GM10266 (cell line): ENCODE measurements at regions not wholly inside any gene's neighbourhood (a gene's known extent, or its start where the extent isn't known, plus 50 kb on each side); places are given as distances from the start of the nearest gene placed in this dataset.

Source experiments
- DNase-seq: peaks from one replicate; pipeline ENCODE4 v3.0.0; 2012; ENCODE audit errors: extremely low spot score
- TF ChIP-seq, protein P1 (sequence below): IDR thresholded peaks from 2 replicates; pipeline ENCODE4 v1.5.1; 2012; ENCODE audit warnings: mild to moderate bottlenecking, low read depth; ENCODE audit not compliant: control insufficient read depth, insufficient read depth; ENCODE audit errors: missing control alignments

DNA sequence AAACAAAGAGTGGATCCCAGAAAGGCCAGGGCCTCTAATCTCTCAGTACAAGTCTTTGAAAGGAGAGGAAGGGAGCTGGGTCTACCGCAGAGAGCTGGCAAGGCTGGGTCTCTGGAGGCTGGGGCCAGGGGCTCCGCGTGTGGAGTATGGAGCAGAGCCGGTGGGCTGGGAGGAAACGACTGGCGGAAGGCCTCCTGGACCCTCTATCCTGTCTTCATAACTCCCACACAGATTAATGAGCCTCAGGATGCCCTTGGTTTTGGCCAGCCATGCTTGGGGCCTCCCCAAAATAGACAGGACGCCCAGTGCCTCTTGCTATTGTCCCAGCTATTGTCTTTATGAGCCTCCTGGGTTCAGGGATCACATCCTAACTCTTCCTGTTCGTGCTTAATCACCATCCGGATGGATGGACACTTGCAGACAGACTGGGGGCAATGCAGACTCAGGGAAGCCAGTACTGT, 306.4 kb downstream of the DHX35 start:
- TF ChIP-seq, protein P1, sequence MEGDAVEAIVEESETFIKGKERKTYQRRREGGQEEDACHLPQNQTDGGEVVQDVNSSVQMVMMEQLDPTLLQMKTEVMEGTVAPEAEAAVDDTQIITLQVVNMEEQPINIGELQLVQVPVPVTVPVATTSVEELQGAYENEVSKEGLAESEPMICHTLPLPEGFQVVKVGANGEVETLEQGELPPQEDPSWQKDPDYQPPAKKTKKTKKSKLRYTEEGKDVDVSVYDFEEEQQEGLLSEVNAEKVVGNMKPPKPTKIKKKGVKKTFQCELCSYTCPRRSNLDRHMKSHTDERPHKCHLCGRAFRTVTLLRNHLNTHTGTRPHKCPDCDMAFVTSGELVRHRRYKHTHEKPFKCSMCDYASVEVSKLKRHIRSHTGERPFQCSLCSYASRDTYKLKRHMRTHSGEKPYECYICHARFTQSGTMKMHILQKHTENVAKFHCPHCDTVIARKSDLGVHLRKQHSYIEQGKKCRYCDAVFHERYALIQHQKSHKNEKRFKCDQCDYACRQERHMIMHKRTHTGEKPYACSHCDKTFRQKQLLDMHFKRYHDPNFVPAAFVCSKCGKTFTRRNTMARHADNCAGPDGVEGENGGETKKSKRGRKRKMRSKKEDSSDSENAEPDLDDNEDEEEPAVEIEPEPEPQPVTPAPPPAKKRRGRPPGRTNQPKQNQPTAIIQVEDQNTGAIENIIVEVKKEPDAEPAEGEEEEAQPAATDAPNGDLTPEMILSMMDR, result no peak
- no peak for DNase-seq

DNA sequence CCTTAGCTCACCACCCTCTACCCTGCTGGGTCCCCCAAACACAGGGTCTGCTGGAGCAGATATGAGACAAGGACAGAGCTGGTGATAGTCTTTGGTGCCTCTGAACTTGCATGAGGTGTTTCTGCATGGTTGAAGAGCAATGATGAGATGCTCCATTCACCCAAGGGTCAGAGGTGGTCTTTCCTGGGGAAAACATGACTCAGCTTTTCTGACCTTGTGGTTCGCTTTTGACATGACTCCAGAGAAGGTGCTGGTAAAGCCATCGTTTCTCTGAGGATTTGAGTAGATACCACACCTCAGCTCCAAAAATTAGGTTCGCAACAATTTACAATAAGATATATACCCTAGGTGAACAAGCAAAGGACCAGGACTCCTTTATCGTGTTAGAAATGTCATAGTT, 304.8 kb downstream of the DHX35 start:
- DNase-seq, result no peak
- TF ChIP-seq, protein P1, result no peak

DNA sequence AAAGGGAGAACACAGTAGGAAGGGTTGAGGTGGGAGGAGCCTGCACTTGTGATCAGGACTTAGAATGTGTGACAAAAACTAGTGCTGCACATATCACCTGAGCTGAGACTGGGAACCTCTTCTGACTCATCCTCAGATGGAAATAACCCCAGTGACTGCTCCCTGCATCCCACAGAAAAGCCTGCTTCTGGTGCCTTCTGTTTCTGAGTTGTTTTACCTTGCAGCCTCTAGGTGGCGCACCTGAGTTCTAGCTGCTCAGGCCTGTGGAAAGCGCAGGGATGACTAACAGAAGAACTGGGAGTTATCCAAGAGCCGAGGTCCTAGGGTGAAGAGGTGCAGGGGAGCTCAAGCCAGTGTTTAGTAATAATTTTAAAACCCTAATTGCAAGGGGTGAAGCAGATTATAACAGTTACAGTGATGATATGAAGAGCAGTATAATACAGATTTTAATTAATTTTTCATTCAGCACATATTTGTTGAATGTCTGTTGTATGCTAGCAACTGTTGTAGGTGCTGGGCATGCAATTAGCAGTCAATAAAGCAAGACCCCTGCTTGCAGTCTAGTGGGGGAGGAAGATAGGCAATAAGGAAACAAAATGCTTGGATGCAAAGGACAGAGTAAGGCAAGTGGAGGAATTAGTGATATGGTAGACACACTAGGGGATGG, 302.5 kb downstream of the DHX35 start:
- DNase-seq, result peak; percentile 57
- TF ChIP-seq, protein P1, result peak; percentile 89

DNA sequence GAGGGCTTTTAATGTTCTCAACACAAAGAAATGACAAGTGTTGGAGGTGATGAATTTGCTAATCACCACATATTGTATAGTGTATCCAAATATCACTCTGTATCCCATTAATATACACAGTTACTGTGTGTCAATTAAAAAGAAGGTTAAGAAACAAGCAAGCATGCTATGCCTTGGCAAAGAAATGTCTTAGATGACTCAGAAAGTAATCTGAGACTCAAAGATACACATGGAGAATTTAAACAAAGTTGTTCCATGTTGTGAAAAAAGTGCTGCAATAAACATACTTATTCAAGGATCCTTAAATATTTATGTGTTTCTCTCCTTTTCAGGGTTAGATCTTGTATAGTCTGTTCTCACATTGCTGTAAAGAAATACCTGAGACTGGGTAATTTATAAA, 300.9 kb downstream of the DHX35 start:
- TF ChIP-seq, protein P1, result no peak

DNA sequence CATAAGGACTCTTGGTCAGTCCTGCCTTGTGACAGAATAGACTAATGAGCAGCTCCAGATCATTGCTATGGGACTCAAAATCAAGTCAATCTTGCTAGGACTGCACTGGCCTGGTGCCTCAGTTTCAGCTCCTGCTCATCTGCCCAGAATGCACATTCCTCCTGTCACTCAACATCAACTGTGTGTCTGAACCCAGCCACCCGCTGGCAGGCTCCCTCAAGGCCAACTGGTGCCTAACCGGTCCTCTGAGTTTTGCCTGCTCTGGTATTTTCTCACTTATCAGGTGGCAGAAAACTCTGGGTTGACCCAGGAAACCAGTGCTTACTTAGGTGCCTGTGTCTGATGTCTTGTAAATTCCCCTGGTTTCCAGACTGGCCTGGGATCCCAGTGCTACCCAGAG, 297.7 kb downstream of the DHX35 start:
- TF ChIP-seq, protein P1, result no peak
- no peak for DNase-seq

More for the DNA sequence above, 300.9 kb downstream of the DHX35 start:
- no peak for DNase-seq

DNA sequence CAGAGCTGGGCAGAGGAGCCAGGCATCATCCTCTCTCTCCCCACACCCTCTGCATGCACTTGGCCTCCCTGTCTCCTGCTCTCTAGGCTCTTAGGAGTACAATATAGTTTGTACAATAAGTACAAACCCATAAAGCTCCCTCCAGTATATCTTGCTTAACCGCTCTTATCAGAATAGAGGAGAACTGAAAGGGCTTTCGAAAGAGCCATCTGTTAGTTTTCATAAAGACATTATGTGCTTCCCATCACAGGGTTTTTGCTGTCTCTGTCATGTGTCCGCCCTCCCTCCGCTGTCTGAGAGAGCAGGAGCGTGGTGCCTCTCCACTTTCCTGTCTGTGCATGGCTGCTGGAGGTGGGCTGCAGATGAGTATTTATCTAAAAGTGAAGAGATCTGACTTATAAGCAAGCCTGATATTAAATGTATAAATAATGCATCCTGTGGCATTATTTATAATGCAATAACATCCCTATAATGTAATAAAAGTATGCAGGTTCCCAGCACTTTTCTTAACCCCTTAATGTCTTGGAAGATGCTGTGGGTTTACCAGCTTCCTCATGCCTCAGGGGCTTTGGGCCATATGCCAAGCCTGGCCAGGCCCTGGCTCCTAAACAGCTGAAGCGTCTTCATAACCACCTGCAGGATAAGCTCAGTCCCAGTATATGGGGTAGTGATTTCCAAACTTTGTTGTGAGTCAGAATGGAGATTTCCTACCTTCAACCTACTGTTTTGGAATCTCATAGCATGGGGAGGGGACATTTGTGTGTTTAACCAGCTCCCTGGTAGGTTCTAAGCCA, 297.1 kb downstream of the DHX35 start:
- no peak for DNase-seq
- TF ChIP-seq, protein P1, result no peak

DNA sequence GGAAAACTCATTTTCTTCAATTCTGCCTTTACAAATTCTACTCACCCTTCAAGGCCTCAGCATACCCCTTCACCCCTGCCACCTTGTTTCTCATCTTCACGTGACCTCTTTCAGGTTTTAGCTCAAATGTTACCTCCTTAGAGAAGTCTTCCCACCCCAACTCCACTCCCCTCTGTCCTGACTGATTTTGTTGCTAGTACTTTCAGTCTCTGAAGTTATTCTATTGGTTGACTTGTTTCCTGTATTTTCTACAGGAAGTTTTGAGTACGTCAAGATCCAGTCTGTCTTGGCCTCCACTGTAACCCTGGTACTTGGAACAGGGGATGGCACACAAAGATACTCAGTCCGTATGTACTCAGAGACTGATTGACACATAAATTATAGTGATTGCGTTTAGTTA, 296.1 kb downstream of the DHX35 start:
- DNase-seq, result no peak
- TF ChIP-seq, protein P1, result no peak
